Ishikawa (cell line): ENCODE measurements at regions not wholly inside any gene's neighbourhood (a gene's known extent, or its start where the extent isn't known, plus 50 kb on each side); places are given as distances from the start of the nearest gene placed in this dataset.

Source experiments
- CEBPB ChIP-seq: IDR thresholded peaks from 2 replicates; pipeline ENCODE4 v1.6.1; 2012
- EGR1 ChIP-seq: IDR thresholded peaks from 2 replicates; pipeline ENCODE4 v1.6.1; 2012
- EP300 ChIP-seq: IDR thresholded peaks from 2 replicates; pipeline ENCODE4 v1.6.1; 2012; ENCODE audit warnings: borderline replicate concordance
- NFIC ChIP-seq: IDR thresholded peaks from 2 replicates; pipeline ENCODE4 v1.6.1; 2012
- REST ChIP-seq: IDR thresholded peaks from 2 replicates; pipeline ENCODE4 v1.6.1; 2012; ENCODE audit warnings: low read depth, mild to moderate bottlenecking
- TAF1 ChIP-seq: IDR thresholded peaks from 2 replicates; pipeline ENCODE4 v1.6.1; 2012; ENCODE audit warnings: low read depth, mild to moderate bottlenecking
- TEAD4 ChIP-seq: IDR thresholded peaks from 2 replicates; pipeline ENCODE4 v1.6.1; 2012
- YY1 ChIP-seq: IDR thresholded peaks from 2 replicates; pipeline ENCODE4 v1.6.1; 2012; ENCODE audit warnings: low read depth
- ZBTB7A ChIP-seq: IDR thresholded peaks from 2 replicates; pipeline ENCODE4 v1.6.1; 2012; ENCODE audit warnings: low read depth
- TF ChIP-seq, protein P1 (sequence below): IDR thresholded peaks from 2 replicates; pipeline ENCODE4 v1.6.1; 2012

GRCh38 chr9:129290606-129291005 is 112.5 kb upstream of the IER5L start:
- TF ChIP-seq TEAD4, result peak; percentile 38
- TF ChIP-seq REST, result no peak
- TF ChIP-seq, protein P1, sequence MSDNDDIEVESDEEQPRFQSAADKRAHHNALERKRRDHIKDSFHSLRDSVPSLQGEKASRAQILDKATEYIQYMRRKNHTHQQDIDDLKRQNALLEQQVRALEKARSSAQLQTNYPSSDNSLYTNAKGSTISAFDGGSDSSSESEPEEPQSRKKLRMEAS, result 0 out of 2 replicates have a peak, but pooled peaks have one; percentile 13
- TF ChIP-seq YY1, result no peak
- no peak for TF ChIP-seq ZBTB7A
- TF ChIP-seq EP300, result no peak
- 0 out of 2 replicates have a peak, but pooled peaks have one; percentile 7 for TF ChIP-seq NFIC
- no peak for TF ChIP-seq TAF1
- TF ChIP-seq CEBPB, result no peak
- TF ChIP-seq EGR1, result no peak
